Glomerular visceral epithelial cell (primary cell): ENCODE measurements at regions not wholly inside any gene's neighbourhood (a gene's known extent, or its start where the extent isn't known, plus 50 kb on each side); places are given as distances from the start of the nearest gene placed in this dataset.
A peak's percentile ranks its signal among the peaks of the same experiment; 100 is the strongest.
"Not testable (repeated sequence)": the region's sequence is repeated elsewhere in the genome, so short reads cannot be mapped to it uniquely, and the experiment has no call there.

Experiments used
- DNase-seq: peaks from one replicate; pipeline ENCODE4 v3.0.0-alpha.2; 2016; ENCODE audit errors: extremely low spot score

- no peak for DNase-seq
Observed at GRCh38 chr12:87094356-87094755, 838.2 kb upstream of the MGAT4C start.

- DNase-seq = no peak
Observed at GRCh38 chr12:87092421-87092820, 836.2 kb upstream of the MGAT4C start.

- DNase-seq = no peak
Observed at GRCh38 chr12:87086118-87086891, 830.1 kb upstream of the MGAT4C start.

- no peak for DNase-seq
Observed at GRCh38 chr12:87085286-87085685, 829.1 kb upstream of the MGAT4C start.

- no peak for DNase-seq
Observed at GRCh38 chr12:87082756-87083155, 826.6 kb upstream of the MGAT4C start.

- DNase-seq = no peak
Observed at GRCh38 chr12:87074781-87075180, 818.6 kb upstream of the MGAT4C start.

GRCh38 chr12:87066326-87066725 is 810.1 kb upstream of the MGAT4C start:
- no peak for DNase-seq

GRCh38 chr12:87059231-87059630 is 803.0 kb upstream of the MGAT4C start:
- DNase-seq = no peak

GRCh38 chr12:87054226-87054625 is 798.0 kb upstream of the MGAT4C start:
- no peak for DNase-seq

GRCh38 chr12:87051621-87052020 is 795.4 kb upstream of the MGAT4C start:
- DNase-seq = no peak

GRCh38 chr12:87047691-87048090 is 791.5 kb upstream of the MGAT4C start:
- no peak for DNase-seq

GRCh38 chr12:87039536-87039935 is 783.3 kb upstream of the MGAT4C start:
- no peak for DNase-seq

GRCh38 chr12:87038098-87038497 is 781.9 kb upstream of the MGAT4C start:
- DNase-seq = no peak

GRCh38 chr12:87025976-87026375 is 769.8 kb upstream of the MGAT4C start:
- DNase-seq = no peak

- DNase-seq = no peak
Observed at GRCh38 chr12:87021400-87021799, 765.2 kb upstream of the MGAT4C start.

- DNase-seq = no peak
Observed at GRCh38 chr12:87020071-87020470, 763.9 kb upstream of the MGAT4C start.

GRCh38 chr12:87015352-87015751 is 759.2 kb upstream of the MGAT4C start:
- DNase-seq = no peak

GRCh38 chr12:87008785-87009384 is 752.7 kb upstream of the MGAT4C start:
- no peak for DNase-seq

GRCh38 chr12:87001102-87001501 is 744.9 kb upstream of the MGAT4C start:
- DNase-seq = no peak

GRCh38 chr12:86985298-86985697 is 729.1 kb upstream of the MGAT4C start:
- DNase-seq = no peak

GRCh38 chr12:86970595-86970994 is 714.4 kb upstream of the MGAT4C start:
- not testable (repeated sequence) for DNase-seq

GRCh38 chr12:86959766-86960458 is 703.7 kb upstream of the MGAT4C start:
- DNase-seq = no peak

GRCh38 chr12:86950444-86950843 is 694.3 kb upstream of the MGAT4C start:
- peak; percentile 14 for DNase-seq
